Heart left ventricle (tissue), 13 donors: ENCODE measurements at regions not wholly inside any gene's neighbourhood (a gene's known extent, or its start where the extent isn't known, plus 50 kb on each side); places are given as distances from the start of the nearest gene placed in this dataset.
"Not testable (repeated sequence)": the region's sequence is repeated elsewhere in the genome, so short reads cannot be mapped to it uniquely, and the experiment has no call there.

ENCODE experiments used
- CTCF ChIP-seq, 12 donors: fragments of 200-600 bp; sonication (generic) in 4 of 12; IDR thresholded peaks; one replicate each; pipeline versions ENCODE4 v1.5.0 to v1.8.0; 2018 to 2022; ENCODE audit warnings: antibody characterized with exemption in 12 of 12, mild to moderate bottlenecking in 5 of 12
- POLR2A ChIP-seq, 2 donors: fragments of 450-650 bp; IDR thresholded peaks; one replicate each; pipeline ENCODE4 v1.6.1; 2017; ENCODE audit warnings: antibody characterized with exemption in 2 of 2, mild to moderate bottlenecking in 2 of 2, moderate library complexity in 2 of 2
- donor health status: ischemic (EF 13 %, LVEDD 7.1; RV severe dilation, severe dysfunction).
- donor health status: DM: no; HTN: yes; CAD: no.
- donor health status: DM: no; HTN: no; CAD: no.
- donor health status: ischemic (EF 25% LVEDD 6.9; RV normal size, moderate dysfunction).
- donor health status: ischemic (EF 25% LVEDD 5.7; RV mildly dilated, moderate dysfunction).
- donor health status: ischemic (EF 35%, LVEDD 5.7; RV mildly dilated, moderate dysfunction).
- donor health status: nonischemic (EF 11% LVEDD 7.7; RV severe dilation, severe dysfunction).
- donor health status: DM: yes; HTN: yes; CAD: no.
- donor health status: PGD.
- donor health status: ischemic (EF 29% LVEDD 5.4; RV normal size, mild dysfunction).
- donor health status: nonischemic (EF 23%, LVEDD 6.1; RV moderate dilation, normal function).

- not testable (repeated sequence) for TF ChIP-seq POLR2A, CTCF (IDR thresholded peaks at IDR 0.05)
These were observed 395.9 kb downstream of the CDY2B start for GRCh38 chrY:17484157-17484556.
